KMS-11 (cell line): ENCODE measurements at regions not wholly inside any gene's neighbourhood (a gene's known extent, or its start where the extent isn't known, plus 50 kb on each side); places are given as distances from the start of the nearest gene placed in this dataset.

Experiments
- H2AFZ ChIP-seq: fragments of 200-600 bp; sonication (generic); 2 replicates; pipeline ENCODE4 v1.6.1; 2016; ENCODE audit warnings: antibody characterized with exemption, mixed run types, low read depth
- H3K27ac ChIP-seq: fragments of 200-600 bp; sonication (generic); 2 replicates; pipeline ENCODE4 v1.6.1; 2016; ENCODE audit warnings: mild to moderate bottlenecking, mixed run types
- H3K27me3 ChIP-seq: fragments of 200-600 bp; sonication (generic); 2 replicates; pipeline ENCODE4 v1.6.1; 2017; ENCODE audit warnings: mild to moderate bottlenecking, low read depth, mixed run types, moderate library complexity; ENCODE audit not compliant: insufficient read depth
- H3K36me3 ChIP-seq: fragments of 200-600 bp; sonication (generic); 2 replicates; pipeline ENCODE4 v1.6.1; 2017; ENCODE audit warnings: mild to moderate bottlenecking, mixed run types; ENCODE audit not compliant: insufficient read depth
- H3K4me1 ChIP-seq: fragments of 200-600 bp; sonication (generic); 2 replicates; pipeline ENCODE4 v1.6.1; 2016; ENCODE audit warnings: mild to moderate bottlenecking, low read depth, mixed run types; ENCODE audit not compliant: poor library complexity, severe bottlenecking
- H3K4me2 ChIP-seq: fragments of 200-600 bp; sonication (generic); 2 replicates; pipeline ENCODE4 v1.7.0; 2016; ENCODE audit warnings: mild to moderate bottlenecking, mixed run types
- H3K4me3 ChIP-seq: fragments of 200-600 bp; sonication (generic); IDR thresholded peaks from 2 replicates; pipeline ENCODE4 v1.6.1; 2017; ENCODE audit warnings: low read depth, low read length, mixed read lengths; ENCODE audit not compliant: insufficient read depth
- H3K79me2 ChIP-seq: fragments of 200-600 bp; sonication (generic); 2 replicates; pipeline ENCODE4 v1.6.1; 2016; ENCODE audit warnings: low read depth, mixed run types; ENCODE audit not compliant: insufficient read depth
- H3K9ac ChIP-seq: fragments of 200-600 bp; sonication (generic); 2 replicates; pipeline ENCODE4 v1.6.1; 2016; ENCODE audit warnings: mild to moderate bottlenecking, mixed run types
- H4K20me1 ChIP-seq: fragments of 200-600 bp; sonication (generic); 2 replicates; pipeline ENCODE4 v1.6.1; 2016; ENCODE audit warnings: mild to moderate bottlenecking, mixed run types; ENCODE audit not compliant: insufficient read depth
- TF ChIP-seq, protein P1 (sequence below): fragments of 200-600 bp; sonication (generic); conservative IDR thresholded peaks from 2 replicates; pipeline ENCODE4 v1.6.1; 2017; ENCODE audit warnings: low read depth, mild to moderate bottlenecking, antibody characterized with exemption, low read length, moderate library complexity, mixed read lengths

DNA sequence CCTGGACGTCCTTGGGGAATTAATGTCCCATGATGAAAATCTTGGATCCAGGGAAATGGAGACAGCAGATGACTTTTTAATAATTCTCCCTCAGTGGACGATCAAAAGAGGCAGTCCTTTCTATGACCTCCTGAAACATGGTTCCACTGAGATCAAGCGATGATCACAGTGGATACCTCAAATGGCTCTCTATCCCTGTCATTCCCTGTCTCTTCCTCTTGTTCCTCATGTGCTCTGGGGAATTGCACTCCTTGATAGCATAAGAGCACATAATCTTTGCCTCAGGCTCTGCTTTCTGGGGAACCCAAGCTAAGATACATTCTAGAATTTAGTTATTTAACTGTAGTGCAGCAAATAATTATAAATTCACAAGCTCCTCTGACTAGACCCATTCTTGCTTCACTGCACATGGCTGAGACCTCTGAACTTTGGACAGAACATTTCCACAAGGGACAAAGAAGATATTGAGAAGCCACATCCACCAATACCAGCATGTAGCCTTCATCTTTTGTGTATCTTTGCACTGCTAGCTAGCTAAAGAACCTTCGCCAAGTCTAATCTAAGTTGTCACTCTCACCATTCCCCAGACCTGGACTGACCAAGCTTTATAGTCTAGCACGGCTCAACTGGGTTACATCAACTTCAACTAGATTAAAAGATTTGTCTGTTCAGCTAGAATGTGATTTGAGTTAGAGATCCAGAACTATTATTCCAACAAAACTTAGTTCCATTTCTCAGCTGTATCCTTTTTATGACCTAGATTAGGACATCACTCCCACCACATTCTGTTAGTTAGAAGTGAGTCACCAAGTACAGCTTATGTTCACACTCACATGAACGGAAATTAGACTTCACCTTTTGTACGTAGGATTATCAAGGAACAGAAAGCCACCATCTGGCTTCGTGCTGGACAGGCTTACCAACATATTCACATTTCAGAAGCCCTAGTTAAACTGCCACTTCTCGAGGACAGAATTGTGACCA, 142.7 kb downstream of the SUCLA2 start:
- H3K36me3 ChIP-seq: no peaks in the 10 kb centered on the region
- no peaks in the 10 kb centered on the region for H4K20me1 ChIP-seq
- H3K27me3 ChIP-seq: no peaks in the 10 kb centered on the region
- no peak overlapping the region for H3K4me3 ChIP-seq
- no peak overlapping the region for H2AFZ ChIP-seq
- no peak overlapping the region for H3K27ac ChIP-seq
- no peaks in the 10 kb centered on the region for H3K79me2 ChIP-seq
- no peak overlapping the region for H3K4me2 ChIP-seq
- TF ChIP-seq, protein P1, sequence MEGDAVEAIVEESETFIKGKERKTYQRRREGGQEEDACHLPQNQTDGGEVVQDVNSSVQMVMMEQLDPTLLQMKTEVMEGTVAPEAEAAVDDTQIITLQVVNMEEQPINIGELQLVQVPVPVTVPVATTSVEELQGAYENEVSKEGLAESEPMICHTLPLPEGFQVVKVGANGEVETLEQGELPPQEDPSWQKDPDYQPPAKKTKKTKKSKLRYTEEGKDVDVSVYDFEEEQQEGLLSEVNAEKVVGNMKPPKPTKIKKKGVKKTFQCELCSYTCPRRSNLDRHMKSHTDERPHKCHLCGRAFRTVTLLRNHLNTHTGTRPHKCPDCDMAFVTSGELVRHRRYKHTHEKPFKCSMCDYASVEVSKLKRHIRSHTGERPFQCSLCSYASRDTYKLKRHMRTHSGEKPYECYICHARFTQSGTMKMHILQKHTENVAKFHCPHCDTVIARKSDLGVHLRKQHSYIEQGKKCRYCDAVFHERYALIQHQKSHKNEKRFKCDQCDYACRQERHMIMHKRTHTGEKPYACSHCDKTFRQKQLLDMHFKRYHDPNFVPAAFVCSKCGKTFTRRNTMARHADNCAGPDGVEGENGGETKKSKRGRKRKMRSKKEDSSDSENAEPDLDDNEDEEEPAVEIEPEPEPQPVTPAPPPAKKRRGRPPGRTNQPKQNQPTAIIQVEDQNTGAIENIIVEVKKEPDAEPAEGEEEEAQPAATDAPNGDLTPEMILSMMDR: no peak
- H3K9ac ChIP-seq: no peak overlapping the region
- H3K4me1 ChIP-seq: no peaks in the 10 kb centered on the region

DNA sequence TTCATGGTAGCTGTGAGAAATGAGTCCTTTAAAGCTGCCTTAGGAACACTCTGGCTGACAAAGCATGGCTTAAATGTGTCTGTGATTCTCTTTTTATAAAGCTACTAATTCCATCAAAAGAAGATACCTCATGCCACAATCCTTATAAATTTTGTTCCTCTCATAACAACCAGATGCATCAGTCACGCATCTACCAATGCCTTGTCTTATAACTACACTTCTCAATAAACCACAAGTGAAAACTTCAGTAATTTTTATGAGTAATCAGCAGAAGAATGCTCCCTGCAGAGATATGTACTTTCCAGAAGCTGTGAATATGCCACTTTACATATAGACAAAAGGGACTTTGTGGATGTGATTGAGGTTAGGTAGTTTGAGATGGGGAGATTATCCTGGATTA, 147.8 kb downstream of the SUCLA2 start:
- no peaks in the 10 kb centered on the region for H3K79me2 ChIP-seq
- H3K27me3 ChIP-seq: no peaks in the 10 kb centered on the region
- no peaks in the 10 kb centered on the region for H3K36me3 ChIP-seq
- H3K4me3 ChIP-seq: no peak overlapping the region
- TF ChIP-seq, protein P1: no peak
- H3K9ac ChIP-seq: no peak overlapping the region
- no peaks in the 10 kb centered on the region for H4K20me1 ChIP-seq
- H3K27ac ChIP-seq: no peak overlapping the region
- H3K4me1 ChIP-seq: no peaks in the 10 kb centered on the region
- no peak overlapping the region for H3K4me2 ChIP-seq
- H2AFZ ChIP-seq: no peak overlapping the region

DNA sequence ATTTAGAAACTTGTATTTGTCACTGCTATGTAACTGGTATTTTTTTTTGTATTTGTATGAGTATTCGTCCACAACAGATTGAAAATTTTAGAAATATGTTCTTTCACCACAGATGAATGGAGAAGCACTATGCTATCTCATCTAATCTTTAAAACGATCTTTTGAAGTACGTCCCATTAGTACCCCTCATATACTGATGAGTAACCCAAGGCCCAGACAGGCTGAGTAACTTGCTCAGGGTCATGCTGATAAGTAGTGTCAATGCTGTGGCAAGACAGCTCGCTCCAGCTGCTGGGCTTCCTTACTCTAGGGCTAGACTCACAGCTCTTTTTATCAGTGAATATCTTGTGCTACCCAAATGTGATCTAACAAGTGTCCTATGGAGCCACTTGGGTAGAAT, 154.2 kb downstream of the SUCLA2 start:
- Histone ChIP-seq H3K9ac (no peak overlapping the region), H3K36me3 (no peaks in the 10 kb centered on the region), H3K27me3 (no peaks in the 10 kb centered on the region), H3K27ac (no peak overlapping the region), H4K20me1 (no peaks in the 10 kb centered on the region), H3K4me2 (no peak overlapping the region), H3K79me2 (no peaks in the 10 kb centered on the region), H3K4me3 (no peak overlapping the region), H3K4me1 (no peaks in the 10 kb centered on the region), H2AFZ (no peak overlapping the region)
- TF ChIP-seq, protein P1: no peak

DNA sequence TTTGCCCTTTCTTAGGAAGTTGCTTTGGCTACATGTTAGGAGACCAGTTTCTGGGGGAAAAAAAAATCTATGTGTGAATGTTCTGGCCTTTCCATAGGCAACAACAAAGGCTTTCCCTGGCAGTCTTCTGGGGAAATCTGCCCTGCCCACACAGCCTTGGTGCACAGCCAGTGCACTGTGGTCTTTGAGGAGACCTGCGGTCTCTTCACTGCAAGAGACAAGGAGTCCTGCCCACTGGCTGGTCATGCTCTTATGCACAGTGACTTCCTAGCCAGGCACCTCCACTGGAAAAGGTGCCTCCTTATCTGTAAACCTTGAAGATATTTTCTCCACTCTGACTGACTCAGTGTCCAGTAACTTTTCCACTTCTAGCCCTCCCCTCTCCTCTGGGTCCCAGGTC, 155.1 kb downstream of the SUCLA2 start:
- H3K4me3 ChIP-seq: no peak overlapping the region
- H3K9ac ChIP-seq: no peak overlapping the region
- no peaks in the 10 kb centered on the region for H3K79me2 ChIP-seq
- TF ChIP-seq, protein P1: no peak
- H3K27me3 ChIP-seq: no peaks in the 10 kb centered on the region
- no peak overlapping the region for H2AFZ ChIP-seq
- no peaks in the 10 kb centered on the region for H4K20me1 ChIP-seq
- no peaks in the 10 kb centered on the region for H3K36me3 ChIP-seq
- H3K4me2 ChIP-seq: no peak overlapping the region
- H3K4me1 ChIP-seq: no peaks in the 10 kb centered on the region
- no peak overlapping the region for H3K27ac ChIP-seq
